RWPE1 (cell line): ENCODE measurements at regions not wholly inside any gene's neighbourhood (a gene's known extent, or its start where the extent isn't known, plus 50 kb on each side); places are given as distances from the start of the nearest gene placed in this dataset.
"Not testable (repeated sequence)": the region's sequence is repeated elsewhere in the genome, so short reads cannot be mapped to it uniquely, and the experiment has no call there.

Source experiments
- CTCF ChIA-PET: fragments of 350-600 bp; sonication (Branson Sonifier 250); formaldehyde crosslinking; extraction: SDS; loops from one replicate; lab custom pipeline; 2021; lab: Yijun Ruan, JAX
- POLR2A ChIA-PET: fragments of 400-600 bp; formaldehyde crosslinking; extraction: SDS; loops from one replicate; lab custom pipeline; 2020; ENCODE audit warnings: antibody characterized with exemption; ENCODE audit not compliant: low non-redundant PET; lab: Yijun Ruan, JAX
- DNase-seq: peaks from one replicate; pipeline ENCODE4 v3.0.0; 2012; ENCODE audit warnings: low spot score
- H3K27ac ChIP-seq: fragments of 450-650 bp; 2 replicates; pipeline ENCODE4 v1.5.1; 2017
- CTCF ChIP-seq: fragments of 450-650 bp; conservative IDR thresholded peaks from 2 replicates; pipeline ENCODE4 v1.5.1; 2017; ENCODE audit warnings: low read depth, mild to moderate bottlenecking

- no peak for DNase-seq
- TF ChIP-seq CTCF = no peak
- CTCF ChIA-PET = no interaction called here
- POLR2A ChIA-PET = no interaction called here
- H3K27ac ChIP-seq = no peak overlapping the region
Observed at GRCh38 chr2:133863106-133863800, 295.0 kb upstream of the NCKAP5 start.

GRCh38 chr2:133865141-133865540 is 296.9 kb upstream of the NCKAP5 start:
- POLR2A ChIA-PET = no interaction called here

GRCh38 chr2:133867166-133867565 is 298.9 kb upstream of the NCKAP5 start:
- no peak for DNase-seq
- ChIA-PET POLR2A (no interaction called here), CTCF (no interaction called here)
- H3K27ac ChIP-seq = no peak overlapping the region
- TF ChIP-seq CTCF = no peak

More at GRCh38 chr2:133865141-133865540, 296.9 kb upstream of the NCKAP5 start:
- DNase-seq = no peak
- no peak overlapping the region for H3K27ac ChIP-seq
- no peak for TF ChIP-seq CTCF
- CTCF ChIA-PET = no interaction called here

GRCh38 chr2:133871545-133872209 is 303.4 kb upstream of the NCKAP5 start:
- ChIA-PET POLR2A (no interaction called here), CTCF (interaction anchor here (0.7 kb wide), 1 partner anchor 1219 kb away, joined by 3 read pairs; no protein-coding TSS in a partner anchor)
- TF ChIP-seq CTCF = no peak
- DNase-seq = no peak
- no peak overlapping the region for H3K27ac ChIP-seq

- TF ChIP-seq CTCF = no peak
- CTCF ChIA-PET = no interaction called here
Observed at GRCh38 chr2:133878326-133878725, 310.1 kb upstream of the NCKAP5 start.

GRCh38 chr2:133879703-133880102 is 311.4 kb upstream of the NCKAP5 start:
- DNase-seq = no peak
- POLR2A ChIA-PET = no interaction called here
- H3K27ac ChIP-seq = no peak overlapping the region
- CTCF ChIA-PET = interaction anchor here (0.7 kb wide), 1 partner anchor 47 kb away, joined by 3 read pairs; no protein-coding TSS in a partner anchor
- TF ChIP-seq CTCF = no peak

More at GRCh38 chr2:133878326-133878725, 310.1 kb upstream of the NCKAP5 start:
- no peak for DNase-seq
- H3K27ac ChIP-seq = no peak overlapping the region
- POLR2A ChIA-PET = no interaction called here

GRCh38 chr2:133882159-133882558 is 313.9 kb upstream of the NCKAP5 start:
- H3K27ac ChIP-seq, DNase-seq, POLR2A ChIA-PET, CTCF ChIA-PET: not testable (repeated sequence)
